IgD-negative memory B cell (primary cell): ENCODE measurements at regions not wholly inside any gene's neighbourhood (a gene's known extent, or its start where the extent isn't known, plus 50 kb on each side); places are given as distances from the start of the nearest gene placed in this dataset.
"Not testable (repeated sequence)": the region's sequence is repeated elsewhere in the genome, so short reads cannot be mapped to it uniquely, and the experiment has no call there.

Experiments
- H3K27ac Mint-ChIP-seq, 3 donors: one replicate each; pipeline ENCODE4 v1.8.0; 2020 to 2022; ENCODE audit warnings: mild to moderate bottlenecking in 3 of 3, mixed read lengths in 3 of 3, moderate library complexity in 1 of 3
- H3K27me3 Mint-ChIP-seq: one replicate; pipeline ENCODE4 v1.8.0; 2021; ENCODE audit warnings: mixed read lengths
- H3K36me3 Mint-ChIP-seq: one replicate; pipeline ENCODE4 v1.8.0; 2020; ENCODE audit warnings: mild to moderate bottlenecking, mixed read lengths
- H3K4me1 Mint-ChIP-seq, 3 donors: one replicate each; pipeline ENCODE4 v1.8.0; 2020 to 2022; ENCODE audit warnings: mixed read lengths in 3 of 3, mild to moderate bottlenecking in 1 of 3
- H3K4me3 Mint-ChIP-seq, 4 donors: one replicate each; pipeline ENCODE4 v1.8.0; 2020 to 2022; ENCODE audit warnings: mild to moderate bottlenecking in 4 of 4, mixed read lengths in 4 of 4, moderate library complexity in 3 of 4
- H3K9me3 Mint-ChIP-seq, 3 donors: one replicate each; pipeline ENCODE4 v1.8.0; 2020 to 2021; ENCODE audit warnings: mixed read lengths in 3 of 3, mild to moderate bottlenecking in 1 of 3

DNA sequence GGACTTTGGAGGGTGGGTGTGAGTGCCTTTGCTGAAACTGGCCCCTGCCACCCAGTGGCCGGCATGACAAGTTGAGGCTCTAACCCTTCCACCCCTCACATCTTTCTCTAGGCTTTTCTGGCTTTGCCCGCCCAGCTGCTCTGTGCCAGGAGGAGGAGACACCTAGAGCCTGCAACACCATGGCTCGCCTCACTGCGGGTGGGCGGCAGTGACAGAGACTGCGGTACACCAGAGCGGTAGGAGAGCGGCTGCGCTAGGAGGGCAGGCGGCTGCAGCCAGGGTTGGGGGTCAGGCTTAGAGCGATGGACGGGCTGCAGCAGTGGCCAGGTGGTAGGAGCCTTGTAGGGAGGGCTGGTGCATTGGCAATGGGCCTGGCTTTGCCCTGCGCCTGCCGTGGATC is 1556.9 kb downstream of the RPIA start:
- H3K4me3 Mint-ChIP-seq, H3K36me3 Mint-ChIP-seq, H3K9me3 Mint-ChIP-seq, H3K27me3 Mint-ChIP-seq, H3K27ac Mint-ChIP-seq, H3K4me1 Mint-ChIP-seq: not testable (repeated sequence)

GRCh38 chr2:90250350-90250749 is 1558.9 kb downstream of the RPIA start:
- H3K27me3 Mint-ChIP-seq, H3K4me1 Mint-ChIP-seq, H3K4me3 Mint-ChIP-seq, H3K9me3 Mint-ChIP-seq, H3K36me3 Mint-ChIP-seq, H3K27ac Mint-ChIP-seq: not testable (repeated sequence)

DNA sequence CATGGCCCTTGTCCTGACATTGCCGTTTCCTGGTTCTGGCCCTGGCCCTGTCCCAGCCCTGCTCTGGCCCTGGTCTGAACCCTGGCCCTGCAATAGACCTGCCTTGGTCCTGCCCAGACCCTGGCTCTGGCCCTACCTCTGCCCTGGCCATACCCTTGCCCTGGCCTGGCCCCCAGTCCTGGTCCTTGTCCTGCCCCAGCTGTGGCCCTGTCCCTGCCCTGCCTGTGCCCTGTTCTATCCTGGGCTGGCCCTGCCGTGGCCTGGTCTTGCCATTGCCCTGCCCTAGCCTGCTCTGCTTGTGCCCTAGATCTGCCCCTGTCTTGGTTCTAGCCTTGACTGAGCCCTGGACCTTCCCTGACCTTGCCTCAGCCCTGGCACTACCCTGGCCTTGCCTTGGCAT is 1560.1 kb downstream of the RPIA start:
- not testable (repeated sequence) for H3K27me3 Mint-ChIP-seq, H3K36me3 Mint-ChIP-seq, H3K4me3 Mint-ChIP-seq, H3K9me3 Mint-ChIP-seq, H3K27ac Mint-ChIP-seq, H3K4me1 Mint-ChIP-seq

- H3K27ac Mint-ChIP-seq, H3K4me3 Mint-ChIP-seq, H3K27me3 Mint-ChIP-seq, H3K36me3 Mint-ChIP-seq, H3K4me1 Mint-ChIP-seq: not testable (repeated sequence)
- peaks cover 7 to 14% (median 8%) of the 10 kb centered on the region in 3 donors for H3K9me3 Mint-ChIP-seq
Measured at GRCh38 chr2:90253306-90253705, 1561.8 kb downstream of the RPIA start.

DNA sequence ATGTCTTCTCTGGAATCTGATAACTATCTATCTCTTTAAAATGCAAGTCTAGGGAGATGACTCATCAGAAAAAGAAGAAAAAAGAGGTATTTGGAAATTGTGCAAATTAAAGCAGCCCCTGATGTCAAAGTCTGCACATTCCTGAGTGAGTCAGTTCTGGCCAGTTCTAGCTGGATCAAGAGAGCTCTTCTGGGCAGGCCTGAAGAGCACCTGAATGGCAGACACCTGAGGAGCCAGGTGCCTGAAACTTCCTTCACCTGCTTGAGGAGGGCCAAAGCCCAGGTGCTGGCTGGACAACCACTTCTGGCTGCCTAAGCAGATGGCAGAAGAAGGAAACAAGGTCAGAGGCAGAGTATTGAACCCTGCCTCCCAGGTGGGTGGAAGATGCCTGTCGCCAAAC is 1575.4 kb downstream of the RPIA start:
- not testable (repeated sequence) for H3K9me3 Mint-ChIP-seq, H3K4me3 Mint-ChIP-seq, H3K27me3 Mint-ChIP-seq

GRCh38 chr2:90287751-90288150 is 1596.3 kb downstream of the RPIA start:
- not testable (repeated sequence) for H3K9me3 Mint-ChIP-seq, H3K4me1 Mint-ChIP-seq, H3K27ac Mint-ChIP-seq, H3K4me3 Mint-ChIP-seq, H3K27me3 Mint-ChIP-seq, H3K36me3 Mint-ChIP-seq

More for the DNA sequence above, 1575.4 kb downstream of the RPIA start:
- not testable (repeated sequence) for H3K36me3 Mint-ChIP-seq, H3K27ac Mint-ChIP-seq, H3K4me1 Mint-ChIP-seq

- not testable (repeated sequence) for H3K4me3 Mint-ChIP-seq, H3K27me3 Mint-ChIP-seq, H3K4me1 Mint-ChIP-seq, H3K9me3 Mint-ChIP-seq, H3K36me3 Mint-ChIP-seq, H3K27ac Mint-ChIP-seq
Measured at GRCh38 chr2:90288396-90288795, 1596.9 kb downstream of the RPIA start.

DNA sequence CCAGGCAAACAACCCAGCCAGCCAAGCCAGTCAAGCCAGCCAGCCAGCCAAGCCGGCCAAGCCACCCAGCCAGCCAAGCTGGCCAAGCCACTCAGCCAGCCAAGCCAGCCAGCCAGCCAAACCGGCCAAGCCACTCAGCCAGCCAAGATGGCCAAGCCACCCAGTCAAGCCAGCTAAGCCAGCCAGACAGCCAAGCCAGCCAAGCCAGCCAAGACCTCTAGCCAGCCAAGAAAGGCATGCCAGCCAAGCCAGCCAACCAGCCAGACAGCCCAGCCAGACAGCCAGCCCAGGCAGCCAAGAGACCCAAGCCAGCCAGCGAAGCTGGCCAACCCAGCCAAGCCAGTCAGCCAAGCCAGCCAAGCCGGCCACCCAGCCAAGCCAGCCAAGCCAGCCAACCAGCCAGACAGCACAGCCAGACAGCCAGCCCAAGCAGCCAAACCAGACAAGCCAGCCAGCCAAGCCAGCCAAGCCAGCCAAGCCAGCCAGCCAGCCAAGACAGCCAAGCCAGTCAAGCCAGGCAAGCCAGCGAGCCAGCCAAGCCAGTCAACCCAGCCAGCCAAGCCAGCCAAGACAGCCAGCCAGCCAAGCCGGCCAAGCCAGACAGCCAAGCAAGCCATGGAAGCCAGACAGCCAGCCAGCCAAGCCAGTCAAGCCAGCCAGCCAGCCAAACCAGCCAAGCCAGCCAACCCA is 1598.0 kb downstream of the RPIA start:
- H3K27ac Mint-ChIP-seq, H3K4me1 Mint-ChIP-seq, H3K9me3 Mint-ChIP-seq, H3K4me3 Mint-ChIP-seq, H3K27me3 Mint-ChIP-seq, H3K36me3 Mint-ChIP-seq: not testable (repeated sequence)

DNA sequence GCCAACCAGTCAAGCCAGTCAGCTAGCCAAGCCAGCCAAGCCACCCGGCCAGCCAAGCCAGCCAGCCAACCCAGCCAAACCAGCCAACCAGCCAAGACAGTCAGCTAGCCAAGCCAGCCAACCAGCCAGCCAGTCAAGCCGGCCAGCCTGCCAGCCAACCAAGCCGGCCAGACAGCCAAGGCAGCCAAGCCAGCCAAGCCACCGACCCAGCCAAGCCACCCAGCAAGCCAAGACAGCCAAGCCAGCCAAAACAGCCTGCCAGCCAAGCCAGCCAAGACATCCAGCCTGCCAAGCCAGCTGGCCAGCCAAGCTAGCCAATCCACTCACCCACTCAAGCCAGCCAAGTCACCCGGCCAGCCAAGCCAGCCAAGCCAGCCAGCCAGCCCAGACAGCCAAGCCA is 1599.2 kb downstream of the RPIA start:
- H3K36me3 Mint-ChIP-seq, H3K9me3 Mint-ChIP-seq, H3K27ac Mint-ChIP-seq, H3K27me3 Mint-ChIP-seq, H3K4me1 Mint-ChIP-seq, H3K4me3 Mint-ChIP-seq: not testable (repeated sequence)

GRCh38 chr2:90291168-90291883 is 1599.9 kb downstream of the RPIA start:
- H3K27me3 Mint-ChIP-seq, H3K4me3 Mint-ChIP-seq, H3K4me1 Mint-ChIP-seq, H3K9me3 Mint-ChIP-seq, H3K36me3 Mint-ChIP-seq, H3K27ac Mint-ChIP-seq: not testable (repeated sequence)

- not testable (repeated sequence) for H3K27me3 Mint-ChIP-seq, H3K36me3 Mint-ChIP-seq, H3K4me1 Mint-ChIP-seq, H3K4me3 Mint-ChIP-seq, H3K9me3 Mint-ChIP-seq, H3K27ac Mint-ChIP-seq
Measured at GRCh38 chr2:90291934-90292333, 1600.5 kb downstream of the RPIA start.

DNA sequence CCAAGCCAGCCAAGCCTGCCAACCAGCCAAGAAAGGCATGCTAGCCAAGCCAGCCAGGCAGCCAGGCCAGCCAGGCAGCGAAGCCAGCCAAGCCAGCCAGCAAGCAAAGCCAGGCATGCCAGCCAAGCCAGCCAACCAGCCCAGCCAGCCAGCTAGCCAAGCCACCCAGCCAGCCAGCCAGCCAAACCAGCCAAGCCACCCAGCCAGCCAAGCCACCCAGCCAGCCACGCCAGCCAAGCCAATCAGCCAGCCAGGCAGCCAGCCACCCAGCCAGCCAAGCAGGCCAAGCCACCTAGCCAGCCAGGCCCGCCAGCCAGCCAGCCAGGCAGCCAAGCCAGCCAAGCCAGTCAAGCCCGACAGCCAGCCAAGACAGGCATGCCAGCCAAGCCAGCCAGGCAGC is 1601.0 kb downstream of the RPIA start:
- not testable (repeated sequence) for H3K4me3 Mint-ChIP-seq, H3K9me3 Mint-ChIP-seq, H3K4me1 Mint-ChIP-seq, H3K27ac Mint-ChIP-seq, H3K27me3 Mint-ChIP-seq, H3K36me3 Mint-ChIP-seq

- not testable (repeated sequence) for H3K27me3 Mint-ChIP-seq, H3K9me3 Mint-ChIP-seq, H3K36me3 Mint-ChIP-seq, H3K4me1 Mint-ChIP-seq, H3K4me3 Mint-ChIP-seq, H3K27ac Mint-ChIP-seq
Measured at GRCh38 chr2:90293224-90293623, 1601.8 kb downstream of the RPIA start.

GRCh38 chr2:90293806-90294205 is 1602.3 kb downstream of the RPIA start:
- not testable (repeated sequence) for H3K4me1 Mint-ChIP-seq, H3K27ac Mint-ChIP-seq, H3K4me3 Mint-ChIP-seq, H3K36me3 Mint-ChIP-seq, H3K27me3 Mint-ChIP-seq, H3K9me3 Mint-ChIP-seq

GRCh38 chr2:90295036-90295750 is 1603.7 kb downstream of the RPIA start:
- H3K36me3 Mint-ChIP-seq, H3K27ac Mint-ChIP-seq, H3K4me3 Mint-ChIP-seq, H3K9me3 Mint-ChIP-seq, H3K4me1 Mint-ChIP-seq, H3K27me3 Mint-ChIP-seq: not testable (repeated sequence)

DNA sequence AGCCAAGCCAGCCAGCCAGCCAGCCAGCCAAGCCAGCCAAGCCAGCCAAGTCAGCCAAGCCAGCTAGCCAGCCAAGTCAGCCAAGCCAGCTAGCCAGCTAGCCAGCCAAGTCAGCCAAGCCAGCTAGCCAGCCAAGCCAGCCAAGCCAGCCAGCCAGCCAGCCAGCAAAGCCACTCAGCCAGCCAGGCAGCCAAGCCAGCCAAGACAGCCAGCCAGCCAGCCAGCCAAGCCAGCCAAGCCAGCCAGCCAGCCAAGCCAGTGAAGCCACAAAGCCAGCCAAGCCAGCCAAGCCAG is 1605.0 kb downstream of the RPIA start:
- H3K4me3 Mint-ChIP-seq, H3K4me1 Mint-ChIP-seq, H3K9me3 Mint-ChIP-seq, H3K27ac Mint-ChIP-seq, H3K36me3 Mint-ChIP-seq, H3K27me3 Mint-ChIP-seq: not testable (repeated sequence)
